Left ventricle myocardium inferior (tissue), 1 donor: ENCODE measurements at regions not wholly inside any gene's neighbourhood (a gene's known extent, or its start where the extent isn't known, plus 50 kb on each side); places are given as distances from the start of the nearest gene placed in this dataset.

Source experiments
- DNase-seq: peaks from one replicate; pipeline ENCODE4 v3.0.0-alpha.2; 2020
- H3K27ac ChIP-seq: fragments of 200-600 bp; replicated peaks from 2 replicates; pipeline ENCODE4 v1.8.0; 2021
- H3K27me3 ChIP-seq: fragments of 200-600 bp; 2 replicates; pipeline ENCODE4 v1.8.0; 2021; ENCODE audit warnings: low read depth
- H3K36me3 ChIP-seq: fragments of 200-600 bp; 2 replicates; pipeline ENCODE4 v1.8.0; 2021
- H3K4me1 ChIP-seq: fragments of 200-600 bp; 2 replicates; pipeline ENCODE4 v1.8.0; 2021
- H3K4me3 ChIP-seq: fragments of 200-600 bp; 2 replicates; pipeline ENCODE4 v1.8.0; 2021; ENCODE audit warnings: mild to moderate bottlenecking, moderate library complexity
- H3K9me3 ChIP-seq: fragments of 200-600 bp; replicated peaks from 2 replicates; pipeline ENCODE4 v1.8.0; 2021
- CTCF ChIP-seq: fragments of 200-600 bp; IDR thresholded peaks from 2 replicates; pipeline ENCODE4 v1.8.0; 2021; ENCODE audit warnings: antibody characterized with exemption, mild to moderate bottlenecking, borderline replicate concordance
- intact Hi-C: fragments of 100-400 bp; cut with micrococcal nuclease; formaldehyde crosslinking; loops from one replicate; pipeline ENCODE4 v1.11.0; 2022
- donor health status: DM: no; HTN: yes; CAD: no; lungs with severe emphysema.

- H3K4me3 ChIP-seq: no peak overlapping the region
- TF ChIP-seq CTCF: no peak
- DNase-seq: no peak
- H3K9me3 ChIP-seq: peaks cover 3% of the 10 kb centered on the region
- intact Hi-C loops: no loop called here
- no peak overlapping the region for H3K27ac ChIP-seq
- H3K27me3 ChIP-seq: no peaks in the 10 kb centered on the region
- H3K4me1 ChIP-seq: peaks cover 23% of the 10 kb centered on the region
- no peaks in the 10 kb centered on the region for H3K36me3 ChIP-seq
Measured at GRCh38 chr2:5923957-5924945, 232.1 kb downstream of the SOX11 start.

DNA sequence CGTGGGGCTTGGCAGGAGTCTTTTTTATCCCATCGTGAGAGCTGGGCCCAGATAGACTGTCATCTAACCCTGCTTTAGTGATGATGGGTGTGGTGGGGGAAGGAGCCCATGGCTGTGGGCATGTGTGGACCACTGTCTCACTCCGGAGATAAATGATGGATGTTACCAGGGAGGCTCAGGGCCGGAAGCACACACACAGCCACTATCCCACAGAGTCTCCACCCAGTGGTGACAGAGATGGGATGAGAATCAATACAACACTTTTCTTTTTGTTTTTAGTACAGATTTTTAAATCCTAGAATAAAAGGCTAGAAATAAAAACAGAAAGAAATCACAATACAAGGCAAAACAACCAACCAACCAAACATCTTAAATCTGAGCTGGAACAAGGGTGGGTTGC is 233.4 kb downstream of the SOX11 start:
- Histone ChIP-seq H3K27me3 (no peaks in the 10 kb centered on the region), H3K9me3 (peaks cover 9% of the 10 kb centered on the region), H3K36me3 (no peaks in the 10 kb centered on the region), H3K27ac (no peak overlapping the region), H3K4me3 (no peak overlapping the region), H3K4me1 (peaks cover 23% of the 10 kb centered on the region)
- DNase-seq: no peak
- intact Hi-C loops: no loop called here
- TF ChIP-seq CTCF: no peak

GRCh38 chr2:5926871-5927512 is 234.8 kb downstream of the SOX11 start:
- no peak for TF ChIP-seq CTCF
- no peaks in the 10 kb centered on the region for H3K27me3 ChIP-seq
- no peak for DNase-seq
- intact Hi-C loops: no loop called here
- peaks cover 23% of the 10 kb centered on the region for H3K4me1 ChIP-seq
- H3K36me3 ChIP-seq: no peaks in the 10 kb centered on the region
- peak overlapping the region; percentile 53 for H3K27ac ChIP-seq
- no peak overlapping the region for H3K4me3 ChIP-seq
- peaks cover 11% of the 10 kb centered on the region for H3K9me3 ChIP-seq

- H3K9me3 ChIP-seq: peaks cover 11% of the 10 kb centered on the region
- peaks cover 9% of the 10 kb centered on the region for H3K4me1 ChIP-seq
- peak overlapping the region; percentile 53 for H3K27ac ChIP-seq
- intact Hi-C loops: no loop called here
- peak overlapping the region; percentile 59 for H3K4me3 ChIP-seq
- no peaks in the 10 kb centered on the region for H3K27me3 ChIP-seq
- DNase-seq: peak; percentile 62
- no peaks in the 10 kb centered on the region for H3K36me3 ChIP-seq
- peak; percentile 36 for TF ChIP-seq CTCF
Measured at GRCh38 chr2:5932556-5933469, 240.6 kb downstream of the SOX11 start.

DNA sequence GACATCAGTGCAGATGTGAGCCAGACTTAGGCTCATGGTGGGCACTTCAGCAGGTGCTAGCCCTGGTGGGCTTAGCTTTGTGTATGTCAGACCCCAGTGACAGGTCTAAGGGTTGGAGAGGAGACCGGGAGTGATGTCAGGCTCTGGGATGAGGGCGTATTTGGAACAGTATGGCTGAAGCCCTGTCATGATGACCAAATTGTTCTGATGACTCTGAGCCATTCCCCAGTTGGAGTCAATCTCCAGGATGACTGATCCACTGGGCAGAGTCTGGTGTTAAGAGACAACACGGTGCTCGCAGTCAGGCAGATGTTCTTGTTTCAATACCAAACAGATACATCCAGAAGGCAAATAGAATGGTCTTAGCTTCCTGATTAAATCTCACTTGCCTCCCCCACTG is 241.5 kb downstream of the SOX11 start:
- intact Hi-C loops: no loop called here
- H3K4me3 ChIP-seq: peak overlapping the region; percentile 59
- no peak for TF ChIP-seq CTCF
- no peaks in the 10 kb centered on the region for H3K36me3 ChIP-seq
- DNase-seq: no peak
- H3K27me3 ChIP-seq: no peaks in the 10 kb centered on the region
- no peak overlapping the region for H3K27ac ChIP-seq
- no peaks in the 10 kb centered on the region for H3K4me1 ChIP-seq
- H3K9me3 ChIP-seq: peaks cover 11% of the 10 kb centered on the region
